ENCODE measurements at regions not wholly inside any gene's neighbourhood (a gene's known extent, or its start where the extent isn't known, plus 50 kb on each side); places are given as distances from the start of the nearest gene placed in this dataset.

DNA sequence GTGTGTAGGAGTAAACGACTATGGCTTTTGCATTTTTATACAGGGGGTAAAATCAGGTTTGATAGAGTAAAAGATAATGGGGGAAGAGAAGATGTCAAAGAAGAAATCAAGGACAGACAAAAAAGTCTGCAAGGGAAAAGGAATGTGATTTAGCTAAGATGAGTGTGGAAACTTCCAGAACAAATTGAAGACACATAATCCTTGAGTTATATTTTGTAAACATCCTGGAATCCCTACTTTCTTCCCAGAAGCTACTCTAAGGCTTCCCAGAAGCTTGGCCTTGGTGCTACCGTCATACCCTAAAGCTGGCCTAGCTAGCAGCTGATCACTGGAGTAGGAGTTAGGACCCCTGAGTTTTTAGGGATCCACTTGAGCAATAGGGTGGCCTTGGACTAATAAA, 82.4 kb downstream of the BLID start:
- TF ChIP-seq, protein P1, sequence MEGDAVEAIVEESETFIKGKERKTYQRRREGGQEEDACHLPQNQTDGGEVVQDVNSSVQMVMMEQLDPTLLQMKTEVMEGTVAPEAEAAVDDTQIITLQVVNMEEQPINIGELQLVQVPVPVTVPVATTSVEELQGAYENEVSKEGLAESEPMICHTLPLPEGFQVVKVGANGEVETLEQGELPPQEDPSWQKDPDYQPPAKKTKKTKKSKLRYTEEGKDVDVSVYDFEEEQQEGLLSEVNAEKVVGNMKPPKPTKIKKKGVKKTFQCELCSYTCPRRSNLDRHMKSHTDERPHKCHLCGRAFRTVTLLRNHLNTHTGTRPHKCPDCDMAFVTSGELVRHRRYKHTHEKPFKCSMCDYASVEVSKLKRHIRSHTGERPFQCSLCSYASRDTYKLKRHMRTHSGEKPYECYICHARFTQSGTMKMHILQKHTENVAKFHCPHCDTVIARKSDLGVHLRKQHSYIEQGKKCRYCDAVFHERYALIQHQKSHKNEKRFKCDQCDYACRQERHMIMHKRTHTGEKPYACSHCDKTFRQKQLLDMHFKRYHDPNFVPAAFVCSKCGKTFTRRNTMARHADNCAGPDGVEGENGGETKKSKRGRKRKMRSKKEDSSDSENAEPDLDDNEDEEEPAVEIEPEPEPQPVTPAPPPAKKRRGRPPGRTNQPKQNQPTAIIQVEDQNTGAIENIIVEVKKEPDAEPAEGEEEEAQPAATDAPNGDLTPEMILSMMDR (IDR thresholded peaks at IDR 0.05): no peak
- TF ChIP-seq EZH2 (IDR thresholded peaks at IDR 0.05; ENCODE audit: borderline replicate concordance, insufficient read depth, low read depth, low read length, poor library complexity, severe bottlenecking): no peak
